GM18511 (cell line): ENCODE measurements at regions not wholly inside any gene's neighbourhood (a gene's known extent, or its start where the extent isn't known, plus 50 kb on each side); places are given as distances from the start of the nearest gene placed in this dataset.

Source experiments
- ATAC-seq: cut with Tn5 transposase; IDR thresholded peaks from one replicate; pipeline ENCODE4 v1.9.1; 2021; ENCODE audit warnings: mild to moderate bottlenecking, moderate library complexity; ENCODE audit not compliant: unreplicated experiment

DNA sequence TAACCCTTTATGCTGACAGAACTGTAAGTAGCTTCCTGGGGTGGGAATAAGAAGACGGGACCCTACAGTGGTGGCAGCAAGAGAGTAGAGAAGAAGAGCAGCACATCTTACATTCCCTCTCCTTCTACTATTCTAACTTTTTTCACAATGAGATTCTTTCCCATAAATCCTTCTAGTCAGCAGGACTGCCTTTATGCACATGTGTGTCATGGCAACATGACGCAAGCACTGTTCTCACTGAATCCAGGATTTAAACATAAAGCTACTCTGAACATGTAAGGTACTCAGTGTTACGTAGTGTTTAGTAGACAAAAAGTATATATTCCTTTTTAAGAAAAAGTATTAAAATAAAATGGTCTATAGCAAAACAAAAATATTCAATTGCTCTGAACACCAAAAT lies 309.7 kb upstream of the LYPLAL1 start:
- no peak for ATAC-seq

DNA sequence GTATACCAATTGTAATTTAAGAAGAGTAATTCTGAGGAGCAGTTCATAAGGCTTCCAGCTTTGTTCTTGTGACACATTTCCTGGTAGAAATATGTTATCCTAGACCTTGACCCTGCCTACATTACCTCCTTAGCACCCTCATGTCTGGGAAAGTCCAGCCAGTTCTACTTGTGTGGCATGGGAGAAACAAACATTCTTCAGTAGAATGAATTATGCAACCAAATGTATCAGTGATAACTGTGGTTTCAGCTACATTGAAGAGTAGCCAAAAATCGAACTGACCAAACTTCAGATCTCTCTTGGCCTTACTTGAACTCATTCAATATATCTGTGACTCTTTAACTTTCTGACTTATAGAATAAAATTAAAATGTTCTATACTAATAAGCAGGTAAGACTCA lies 308.1 kb upstream of the LYPLAL1 start:
- ATAC-seq = no peak

DNA sequence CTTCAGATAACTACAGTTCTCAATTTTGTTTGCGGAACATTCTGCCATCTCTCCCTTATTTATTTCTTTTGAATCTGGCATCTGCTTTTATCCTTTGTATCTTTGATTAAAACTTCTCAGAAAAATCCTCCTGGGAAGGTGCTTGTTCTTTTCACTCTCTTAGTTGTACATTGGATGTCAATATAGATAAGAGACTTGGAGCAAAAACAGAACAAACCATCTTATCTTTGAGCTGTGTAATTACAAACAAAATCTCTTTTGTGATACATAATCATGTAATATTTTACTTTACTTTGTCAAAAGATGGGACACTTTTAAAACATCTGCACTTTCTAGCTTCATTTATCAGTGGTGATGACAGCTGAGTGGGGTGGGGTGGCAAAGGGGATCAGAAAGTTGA lies 307.2 kb upstream of the LYPLAL1 start:
- ATAC-seq = no peak

DNA sequence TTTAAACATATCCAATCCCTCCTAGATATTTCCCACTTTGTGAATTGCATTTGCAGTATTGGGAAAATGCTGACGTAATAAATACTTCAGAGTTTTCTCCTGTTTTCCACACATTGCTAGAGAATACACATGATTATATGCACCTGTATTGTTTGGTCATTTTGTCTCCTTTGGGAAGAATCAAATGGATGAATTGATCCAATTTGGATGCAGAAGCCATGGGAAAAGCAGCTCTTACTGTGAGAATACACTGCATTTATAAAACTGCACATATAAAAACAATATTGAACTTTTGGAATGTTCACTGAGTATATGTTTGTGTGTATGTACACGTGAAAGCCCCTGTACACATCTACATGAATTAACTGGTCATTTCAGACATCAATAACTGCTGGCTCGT lies 306.6 kb upstream of the LYPLAL1 start:
- no peak for ATAC-seq

DNA sequence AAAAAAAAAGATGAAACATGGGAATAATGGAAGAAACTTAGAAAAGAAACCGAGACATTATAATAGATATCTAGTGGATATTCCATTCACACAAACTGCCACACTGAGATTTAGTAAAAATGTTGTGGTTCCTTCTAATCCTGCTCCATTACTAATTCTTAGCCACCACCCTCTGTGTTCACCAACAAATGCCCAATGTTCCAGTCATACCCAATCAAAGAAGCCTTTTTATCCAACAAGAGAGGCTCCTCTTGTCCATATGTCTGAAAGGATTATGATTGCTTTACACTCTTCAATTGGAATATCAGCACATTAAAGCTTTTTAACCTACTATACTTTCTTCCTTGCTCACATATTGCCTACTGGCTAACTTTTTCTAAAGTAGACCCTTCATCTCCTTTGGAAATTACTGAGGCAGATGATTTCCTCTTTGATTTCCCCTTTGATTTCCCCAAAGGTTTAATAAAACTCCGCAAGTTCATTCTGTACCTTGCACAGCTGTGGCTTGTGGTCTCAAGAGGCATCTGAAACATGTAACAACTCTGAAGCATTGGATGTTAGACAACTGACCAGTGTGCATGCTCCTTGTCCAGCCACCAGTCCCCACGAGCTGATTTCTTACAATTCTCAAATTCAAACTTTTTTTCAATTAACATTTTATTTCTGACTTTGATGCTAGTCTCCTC lies 305.6 kb upstream of the LYPLAL1 start:
- ATAC-seq = no peak

DNA sequence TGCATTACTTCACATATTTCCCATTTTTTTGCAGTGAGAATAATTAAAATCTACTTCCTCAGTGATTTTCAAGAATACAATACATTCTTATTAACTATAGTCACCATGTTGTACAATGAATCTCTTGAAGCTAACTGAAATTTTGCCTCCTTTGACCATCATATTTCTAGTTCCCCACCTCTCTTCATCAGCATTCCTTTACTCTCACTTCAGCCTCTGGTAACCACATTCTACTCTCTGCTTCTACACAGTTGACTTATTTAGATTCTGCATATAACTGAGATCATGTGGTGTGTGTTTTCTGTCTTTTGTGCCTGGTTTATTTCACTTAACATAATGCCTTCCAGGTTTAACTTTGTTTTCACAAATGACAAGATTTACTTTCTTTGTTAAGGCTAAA lies 304.4 kb upstream of the LYPLAL1 start:
- ATAC-seq = no peak

DNA sequence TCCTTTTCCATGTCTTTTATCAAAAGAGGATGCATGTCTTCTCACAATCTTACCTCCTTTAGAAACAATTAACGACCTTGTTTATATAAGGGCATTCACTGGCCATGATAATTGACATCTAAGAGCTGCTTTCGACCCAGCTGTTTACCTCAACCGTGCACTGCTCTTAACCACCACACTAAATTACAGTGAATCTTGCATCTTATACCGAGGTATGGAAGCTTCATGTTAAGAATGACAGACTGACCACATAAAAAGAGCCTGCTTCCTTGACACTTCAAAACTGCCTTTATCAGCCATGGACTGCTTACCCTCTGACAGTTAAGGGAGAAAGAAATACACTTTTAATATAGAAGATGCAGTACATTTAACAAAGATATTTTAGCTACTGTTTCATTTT lies 301.7 kb upstream of the LYPLAL1 start:
- no peak for ATAC-seq

DNA sequence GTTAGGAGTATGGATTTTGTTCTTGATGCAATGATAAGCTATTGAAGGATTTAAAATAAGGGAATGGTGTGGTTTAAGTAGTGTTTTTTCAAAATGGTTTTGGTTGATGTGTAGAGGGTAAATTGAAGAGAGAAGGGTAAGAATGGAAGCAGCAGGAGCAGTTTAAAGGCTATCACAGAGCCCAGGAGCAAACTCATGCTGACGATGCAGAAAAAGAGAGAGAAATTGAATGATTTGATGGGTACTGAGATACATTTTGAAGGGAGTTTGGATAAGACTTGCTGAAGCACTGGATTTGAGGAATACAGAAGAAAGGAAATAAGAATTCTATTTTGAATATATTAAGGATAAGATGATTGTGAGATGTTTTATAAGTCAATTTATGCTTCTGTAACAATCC lies 300.8 kb upstream of the LYPLAL1 start:
- ATAC-seq = no peak

DNA sequence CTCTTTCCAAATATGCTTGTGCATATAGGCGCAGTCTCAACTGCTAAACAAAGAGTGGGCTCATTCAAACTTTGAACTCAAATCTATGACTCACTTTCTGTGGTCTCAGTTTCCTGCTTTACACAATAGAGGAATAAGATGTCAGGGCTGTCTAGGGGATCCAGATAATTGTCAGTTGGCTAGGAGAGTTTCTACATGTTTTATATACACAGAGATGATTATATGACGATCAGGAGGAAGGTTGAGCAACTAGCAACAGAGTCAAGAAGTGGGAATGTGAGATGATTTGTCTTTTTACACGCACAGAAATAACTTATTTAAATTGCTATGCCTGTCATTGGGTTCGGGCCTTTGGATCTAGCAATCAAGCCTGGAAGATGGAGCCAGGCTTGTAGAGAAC lies 299.4 kb upstream of the LYPLAL1 start:
- no peak for ATAC-seq

DNA sequence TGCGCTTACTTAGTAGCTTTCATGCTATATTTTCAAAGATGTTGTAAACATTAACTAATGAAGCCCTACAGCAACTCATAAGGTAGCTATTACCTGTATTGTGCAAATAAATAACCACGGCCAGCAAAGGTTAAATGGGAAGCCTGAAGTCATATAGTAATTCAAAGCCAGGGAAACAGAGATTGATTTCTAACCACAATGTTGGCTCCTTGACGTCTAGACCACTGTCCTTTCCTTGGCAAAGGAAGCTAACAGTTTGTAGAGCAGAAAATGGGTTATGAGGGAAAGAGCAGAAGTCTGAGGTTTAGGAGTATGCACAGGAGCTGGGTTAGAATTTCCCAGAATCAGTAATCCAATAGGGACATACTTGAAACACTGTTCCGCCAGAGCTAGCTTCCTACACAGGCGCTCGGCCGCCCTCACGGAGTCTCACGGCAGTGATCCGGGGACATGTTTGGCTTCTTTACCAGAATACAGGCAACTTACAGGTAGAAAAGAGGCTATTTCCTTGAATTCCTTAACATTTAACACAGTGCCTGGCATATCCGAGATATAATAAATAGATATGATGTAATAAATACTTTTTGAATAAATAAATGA lies 298.8 kb upstream of the LYPLAL1 start:
- ATAC-seq = no peak

DNA sequence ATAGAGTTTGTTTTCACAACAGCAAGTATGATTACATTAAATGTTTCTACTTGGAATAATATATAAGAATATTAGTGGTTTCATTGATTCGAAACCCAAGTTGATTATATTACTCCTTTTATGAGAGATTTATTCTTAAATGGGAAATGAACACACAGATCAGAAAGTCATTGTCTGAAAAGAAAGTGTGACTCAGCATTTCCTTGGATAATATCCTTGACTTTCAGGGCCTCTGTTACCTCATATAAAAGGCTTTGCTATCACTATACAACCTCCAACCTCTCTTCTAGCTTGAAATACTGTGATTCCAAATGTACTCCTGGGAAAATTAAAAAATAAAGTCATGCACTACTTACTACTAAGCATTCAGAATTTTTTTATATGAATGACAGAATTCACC lies 295.3 kb upstream of the LYPLAL1 start:
- no peak for ATAC-seq

DNA sequence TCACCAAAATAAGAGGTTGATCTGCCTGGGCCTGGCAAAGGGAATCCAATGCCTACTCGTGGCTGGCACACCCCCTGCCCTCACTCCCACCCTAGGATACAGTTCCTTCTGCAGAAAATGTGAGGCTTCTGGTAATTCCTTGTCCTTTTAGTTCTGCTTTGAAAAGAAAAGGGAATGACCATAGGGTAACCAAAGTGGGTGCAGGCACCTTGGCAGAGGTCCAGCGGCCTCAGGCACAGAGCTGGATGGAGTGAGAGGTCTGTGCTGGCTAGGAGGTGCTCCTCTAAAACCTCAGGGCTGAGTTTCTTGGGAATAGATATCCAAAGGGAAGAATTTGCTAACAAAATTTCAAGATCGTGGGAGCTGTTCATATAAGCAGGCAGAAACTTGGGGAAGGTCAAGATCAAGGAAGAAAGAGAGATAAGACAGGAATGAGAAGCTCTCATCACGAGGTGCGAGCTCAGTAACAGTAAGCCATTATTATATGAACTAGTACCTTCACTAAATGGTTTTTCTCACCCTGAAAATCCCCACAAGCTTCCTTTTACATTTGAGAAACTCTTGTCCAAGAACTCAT lies 293.1 kb upstream of the LYPLAL1 start:
- ATAC-seq = no peak

DNA sequence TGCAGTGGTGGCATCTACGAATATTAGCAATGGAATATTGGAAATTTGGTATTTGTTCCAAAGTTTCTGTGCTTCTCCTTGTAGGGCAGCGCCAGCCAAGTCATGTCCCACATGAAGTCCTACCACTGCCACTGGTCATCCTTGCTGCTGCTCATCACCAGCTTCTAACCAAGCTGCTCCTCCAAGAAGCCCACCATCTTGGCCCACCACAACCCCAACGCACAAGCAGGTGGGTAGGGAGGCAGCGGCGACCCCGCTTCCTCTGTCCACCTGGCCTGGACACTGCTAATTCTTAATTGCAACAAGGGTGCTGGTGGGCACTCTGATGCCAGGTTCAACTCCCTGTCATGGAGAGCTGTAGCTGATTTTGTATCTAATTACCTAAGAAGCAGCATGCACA lies 291.2 kb upstream of the LYPLAL1 start:
- no peak for ATAC-seq

DNA sequence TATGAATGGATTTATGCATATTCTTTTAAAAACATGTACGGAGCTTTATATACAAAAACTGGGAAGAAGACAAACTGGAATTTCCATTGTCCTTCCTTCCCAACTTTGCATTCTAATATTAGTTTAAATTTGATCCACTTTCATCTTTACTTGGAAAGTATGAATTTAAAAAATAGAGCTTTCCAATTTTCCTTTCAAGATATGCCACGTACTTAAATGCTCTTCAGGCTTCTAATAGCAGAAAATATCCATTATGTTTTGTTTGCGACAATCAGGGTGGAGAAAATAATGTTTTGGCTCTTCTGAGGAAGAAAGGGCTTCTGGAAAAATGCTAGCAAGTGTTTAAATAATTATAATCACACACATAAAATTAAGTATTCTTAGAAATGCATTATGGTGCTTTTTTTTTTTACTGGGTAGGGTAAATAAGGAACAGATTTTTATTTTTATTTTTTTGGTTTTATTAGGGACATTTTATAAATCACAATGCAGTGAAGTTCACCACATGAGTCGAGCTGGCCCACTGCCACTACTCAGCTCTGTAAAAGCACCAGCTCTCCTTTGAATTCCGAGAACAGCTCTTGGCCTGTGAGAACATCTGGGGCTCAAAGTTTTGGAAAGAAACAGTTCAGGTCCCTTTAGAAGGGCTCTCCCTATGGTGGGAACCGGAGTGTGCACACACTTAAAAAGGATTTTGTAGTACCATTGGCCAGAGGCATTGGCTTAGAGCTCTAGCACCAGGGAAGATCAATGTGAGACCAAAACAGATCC lies 287.4 kb upstream of the LYPLAL1 start:
- no peak for ATAC-seq

DNA sequence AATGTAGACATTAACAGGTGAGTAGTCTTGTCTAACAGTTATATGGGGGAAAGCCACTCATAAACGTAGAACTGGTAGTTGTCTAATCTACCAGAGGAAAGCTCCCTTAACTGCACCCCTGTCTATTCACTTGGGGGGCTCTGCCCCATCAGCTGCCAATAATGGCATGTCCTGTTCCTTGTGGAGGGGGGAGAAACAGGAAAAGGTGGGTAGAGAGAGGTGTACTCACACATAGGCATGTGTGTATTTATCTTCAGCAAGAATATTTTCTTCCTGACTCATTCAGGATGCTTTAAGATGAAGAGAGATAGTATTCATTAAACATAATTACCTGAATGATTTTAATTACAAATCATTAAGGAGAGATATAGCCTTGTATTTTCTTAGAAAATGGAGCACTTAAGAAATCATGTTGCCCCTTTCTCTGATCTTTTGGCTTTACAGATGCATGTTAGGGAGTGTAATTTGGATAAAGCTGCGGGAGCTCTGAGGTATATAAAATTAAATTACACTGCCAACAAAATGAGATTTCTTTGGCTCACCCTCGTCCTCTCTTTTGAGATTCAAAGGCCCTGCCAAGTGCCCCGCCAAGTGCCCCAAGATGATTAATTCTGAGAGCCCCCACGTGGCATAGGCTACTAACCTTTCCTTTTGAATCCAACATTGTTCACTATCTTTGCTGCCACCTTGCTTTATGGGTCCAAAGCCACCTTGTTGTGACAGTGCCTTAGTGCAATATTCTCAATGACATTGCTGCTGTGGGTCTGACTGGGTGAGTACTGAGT lies 286.3 kb upstream of the LYPLAL1 start:
- ATAC-seq = no peak

DNA sequence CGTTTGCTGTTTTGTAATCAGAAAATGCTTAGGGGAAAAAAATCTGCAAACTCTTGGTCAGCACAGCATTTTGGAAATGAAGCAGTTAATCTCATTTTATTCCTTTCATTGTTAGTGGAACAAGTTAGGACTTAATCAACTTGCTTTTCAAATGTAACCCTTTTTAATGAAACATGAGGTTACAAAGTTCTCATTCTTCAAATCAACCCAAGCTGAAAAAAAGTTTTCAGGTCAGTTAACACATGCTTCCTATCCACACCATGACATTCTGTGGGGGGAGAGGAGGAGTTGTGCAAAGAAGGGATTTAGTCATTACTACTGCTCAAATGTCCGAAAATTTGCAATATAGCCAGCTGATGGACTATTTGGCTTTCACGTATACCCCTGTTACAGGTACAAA lies 283.2 kb upstream of the LYPLAL1 start:
- ATAC-seq = no peak

DNA sequence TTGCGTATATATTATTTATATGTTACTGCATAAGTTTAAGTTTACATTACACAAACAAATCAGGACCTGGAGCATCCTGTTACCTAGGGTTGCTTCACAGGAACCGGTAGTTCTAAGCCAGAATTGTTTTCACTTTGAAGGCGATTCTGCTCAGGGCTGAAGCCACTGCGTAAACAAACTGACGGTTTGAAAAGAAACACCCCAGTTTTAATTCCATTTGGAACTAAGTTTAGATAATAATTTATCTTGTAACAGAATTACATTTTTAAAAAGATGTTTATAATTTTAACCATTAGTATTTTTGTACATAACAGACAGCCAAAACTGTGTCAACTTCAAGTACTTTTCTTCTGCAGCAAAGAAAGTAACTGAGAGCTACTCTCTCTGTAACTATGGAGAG lies 282.1 kb upstream of the LYPLAL1 start:
- ATAC-seq = no peak

DNA sequence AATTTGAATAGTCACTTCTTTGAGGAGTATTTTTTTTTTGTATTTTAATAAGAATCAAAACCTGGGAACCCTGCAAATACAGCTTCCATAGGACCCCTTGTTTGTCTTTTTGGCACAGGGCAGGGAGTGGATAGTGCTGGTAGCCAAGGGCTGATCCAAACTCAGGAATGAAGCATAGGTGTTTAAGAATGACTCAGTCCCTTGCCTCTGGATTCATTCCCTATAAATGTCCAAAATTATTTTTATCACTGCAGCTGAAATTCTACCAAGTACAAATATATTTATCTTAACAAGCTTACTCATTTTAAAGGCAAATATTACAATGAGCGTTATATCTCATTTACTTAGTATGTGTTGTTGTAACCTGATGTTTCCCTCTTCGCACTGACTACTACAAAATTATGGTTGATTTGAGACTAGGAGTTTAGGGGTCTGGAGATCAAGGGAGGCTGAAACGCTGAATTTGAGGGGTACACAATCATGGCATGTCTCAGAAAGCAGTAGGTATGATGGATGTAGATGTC lies 278.6 kb upstream of the LYPLAL1 start:
- ATAC-seq = no peak

DNA sequence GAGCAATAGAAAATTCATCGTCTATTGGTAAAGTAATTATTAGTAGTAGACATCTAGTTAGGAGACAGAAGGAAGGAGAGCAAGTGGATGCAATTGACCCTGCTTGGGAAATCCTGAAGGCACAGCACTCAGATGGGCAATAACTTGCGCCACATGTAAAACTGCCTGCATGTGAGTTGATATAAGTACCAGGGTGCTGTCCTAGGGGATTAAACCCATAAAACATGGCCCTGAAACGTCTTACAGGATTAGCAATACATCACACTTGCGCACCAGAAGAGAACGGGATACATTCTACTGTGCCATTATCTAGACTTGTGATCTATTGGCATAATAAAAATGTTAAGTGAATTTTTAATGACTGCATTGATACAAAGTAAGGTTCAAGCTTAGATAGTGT lies 277.5 kb upstream of the LYPLAL1 start:
- ATAC-seq = no peak

DNA sequence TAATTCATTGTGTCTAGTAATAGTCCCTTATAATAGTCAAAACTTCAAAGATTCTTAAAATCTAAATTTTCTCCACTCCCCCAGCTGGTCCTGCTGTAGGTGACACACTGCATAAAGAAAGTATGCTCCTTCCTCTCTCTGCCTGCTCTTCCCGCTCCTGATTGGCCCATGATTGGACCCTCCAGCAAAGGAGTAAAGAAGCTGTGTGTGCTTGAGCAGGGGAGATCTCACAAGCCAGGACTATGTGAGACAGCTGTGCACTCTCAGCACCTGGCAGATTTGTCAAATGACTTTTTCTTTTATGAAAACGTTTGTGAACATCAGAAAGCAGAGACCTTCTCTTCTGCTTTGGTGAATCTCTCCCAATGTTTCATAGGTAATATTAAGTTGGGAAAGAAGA lies 274.8 kb upstream of the LYPLAL1 start:
- ATAC-seq = no peak

DNA sequence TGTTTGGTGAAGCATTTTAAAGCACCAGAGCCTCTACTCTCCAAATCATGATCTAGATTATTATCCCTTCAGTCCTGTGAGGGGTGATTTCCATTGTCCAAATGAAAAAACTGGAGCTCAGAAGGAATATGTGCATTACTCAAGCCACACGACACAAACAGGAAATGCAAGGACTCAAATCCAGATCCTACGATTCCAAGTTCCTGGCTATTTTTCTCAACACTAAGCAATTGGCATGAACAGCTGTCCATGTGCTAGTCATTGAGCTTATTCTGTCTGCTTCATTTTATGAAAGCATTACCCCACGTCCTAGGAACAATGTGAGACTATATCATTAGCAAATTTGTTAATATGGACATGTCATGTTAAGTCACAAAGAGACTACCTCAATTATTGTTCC lies 273.1 kb upstream of the LYPLAL1 start:
- ATAC-seq = no peak
